GM12878 (cell line): ENCODE measurements at regions not wholly inside any gene's neighbourhood (a gene's known extent, or its start where the extent isn't known, plus 50 kb on each side); places are given as distances from the start of the nearest gene placed in this dataset.

Source experiments
- CREB1 ChIP-seq: IDR thresholded peaks from 2 replicates; pipeline ENCODE4 v1.6.1; 2012; ENCODE audit warnings: low read depth, mild to moderate bottlenecking, inconsistent platforms
- HDAC6 ChIP-seq: fragments of 200-600 bp; sonication (generic); IDR thresholded peaks from one replicate; pipeline ENCODE4 v1.8.0; 2017; ENCODE audit warnings: antibody characterized with exemption; ENCODE audit not compliant: unreplicated experiment
- PAX8 ChIP-seq: fragments of 450-650 bp; IDR thresholded peaks from 2 replicates; pipeline ENCODE4 v1.6.1; 2017; ENCODE audit warnings: mild to moderate bottlenecking, moderate library complexity
- PBX3 ChIP-seq: IDR thresholded peaks from 2 replicates; pipeline ENCODE4 v1.6.1; 2011; ENCODE audit warnings: mild to moderate bottlenecking, low read depth, low read length, moderate library complexity; ENCODE audit not compliant: insufficient replicate concordance
- SPI1 ChIP-seq: IDR thresholded peaks from 2 replicates; pipeline ENCODE4 v1.6.1; 2011; ENCODE audit warnings: low read depth, mild to moderate bottlenecking, low read length, moderate library complexity, borderline replicate concordance; ENCODE audit not compliant: insufficient read depth
- TCF3 ChIP-seq: IDR thresholded peaks from 2 replicates; pipeline ENCODE4 v1.6.1; 2012; ENCODE audit warnings: low read depth, mild to moderate bottlenecking, low read length, borderline replicate concordance; ENCODE audit not compliant: insufficient read depth
- USF1 ChIP-seq: IDR thresholded peaks from 2 replicates; pipeline ENCODE4 v1.6.1; 2011; ENCODE audit warnings: borderline replicate concordance, low read depth, mild to moderate bottlenecking, moderate library complexity, mixed read lengths, low read length; ENCODE audit not compliant: insufficient read depth; ENCODE audit errors: extremely low read length
- YBX1 ChIP-seq: fragments of 450-650 bp; IDR thresholded peaks from 2 replicates; pipeline ENCODE4 v1.6.1; 2016; ENCODE audit warnings: antibody characterized with exemption
- ZSCAN29 ChIP-seq: fragments of 450-650 bp; IDR thresholded peaks from 2 replicates; pipeline ENCODE4 v1.6.1; 2017; ENCODE audit warnings: mild to moderate bottlenecking, moderate library complexity
- TF ChIP-seq, protein P1 (sequence below): IDR thresholded peaks from 2 replicates; pipeline ENCODE4 v1.6.1; 2012; ENCODE audit warnings: improper control_type of control experiment, low read depth, low read length; ENCODE audit not compliant: insufficient replicate concordance
- TF ChIP-seq, protein P2 (sequence below): fragments of 450-650 bp; formaldehyde crosslinking; IDR thresholded peaks from 2 replicates; pipeline ENCODE4 v1.5.0; 2022; ENCODE audit warnings: mild to moderate bottlenecking, missing genetic modification characterization

DNA sequence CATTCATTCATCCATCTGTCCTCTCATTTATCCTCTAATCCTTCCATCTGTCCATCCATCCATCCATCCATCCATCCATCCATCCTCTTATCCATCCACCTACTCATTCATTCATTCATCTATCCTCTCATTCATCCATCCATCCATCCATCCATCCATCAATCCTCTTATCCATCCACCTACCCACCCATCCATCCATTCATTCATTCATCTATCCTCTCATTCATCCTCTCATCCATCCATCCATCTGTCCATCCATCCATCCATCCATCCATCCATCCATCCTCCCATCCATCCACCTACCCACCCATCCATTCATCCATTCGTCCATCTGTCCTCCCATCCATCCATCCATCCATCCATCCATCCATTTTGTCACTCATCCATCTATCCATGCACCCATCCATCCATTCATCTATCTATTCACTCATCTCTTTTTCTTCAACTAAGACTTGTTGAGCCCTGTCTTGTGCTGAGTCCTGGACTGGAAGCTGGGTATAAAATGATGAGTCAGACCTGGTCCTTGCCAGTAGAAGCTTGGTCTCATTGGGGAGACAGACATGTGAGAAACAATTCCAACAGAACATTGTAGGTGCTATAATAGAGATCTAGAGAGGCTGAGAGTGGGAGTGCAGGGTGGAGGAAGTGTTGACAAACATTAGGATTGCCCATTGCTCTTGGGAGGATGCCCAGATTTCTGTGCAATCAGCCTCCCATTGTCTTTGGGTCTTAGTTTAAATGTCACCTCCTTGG, 55.0 kb upstream of the IER5L start (continued):
- TF ChIP-seq, protein P1, sequence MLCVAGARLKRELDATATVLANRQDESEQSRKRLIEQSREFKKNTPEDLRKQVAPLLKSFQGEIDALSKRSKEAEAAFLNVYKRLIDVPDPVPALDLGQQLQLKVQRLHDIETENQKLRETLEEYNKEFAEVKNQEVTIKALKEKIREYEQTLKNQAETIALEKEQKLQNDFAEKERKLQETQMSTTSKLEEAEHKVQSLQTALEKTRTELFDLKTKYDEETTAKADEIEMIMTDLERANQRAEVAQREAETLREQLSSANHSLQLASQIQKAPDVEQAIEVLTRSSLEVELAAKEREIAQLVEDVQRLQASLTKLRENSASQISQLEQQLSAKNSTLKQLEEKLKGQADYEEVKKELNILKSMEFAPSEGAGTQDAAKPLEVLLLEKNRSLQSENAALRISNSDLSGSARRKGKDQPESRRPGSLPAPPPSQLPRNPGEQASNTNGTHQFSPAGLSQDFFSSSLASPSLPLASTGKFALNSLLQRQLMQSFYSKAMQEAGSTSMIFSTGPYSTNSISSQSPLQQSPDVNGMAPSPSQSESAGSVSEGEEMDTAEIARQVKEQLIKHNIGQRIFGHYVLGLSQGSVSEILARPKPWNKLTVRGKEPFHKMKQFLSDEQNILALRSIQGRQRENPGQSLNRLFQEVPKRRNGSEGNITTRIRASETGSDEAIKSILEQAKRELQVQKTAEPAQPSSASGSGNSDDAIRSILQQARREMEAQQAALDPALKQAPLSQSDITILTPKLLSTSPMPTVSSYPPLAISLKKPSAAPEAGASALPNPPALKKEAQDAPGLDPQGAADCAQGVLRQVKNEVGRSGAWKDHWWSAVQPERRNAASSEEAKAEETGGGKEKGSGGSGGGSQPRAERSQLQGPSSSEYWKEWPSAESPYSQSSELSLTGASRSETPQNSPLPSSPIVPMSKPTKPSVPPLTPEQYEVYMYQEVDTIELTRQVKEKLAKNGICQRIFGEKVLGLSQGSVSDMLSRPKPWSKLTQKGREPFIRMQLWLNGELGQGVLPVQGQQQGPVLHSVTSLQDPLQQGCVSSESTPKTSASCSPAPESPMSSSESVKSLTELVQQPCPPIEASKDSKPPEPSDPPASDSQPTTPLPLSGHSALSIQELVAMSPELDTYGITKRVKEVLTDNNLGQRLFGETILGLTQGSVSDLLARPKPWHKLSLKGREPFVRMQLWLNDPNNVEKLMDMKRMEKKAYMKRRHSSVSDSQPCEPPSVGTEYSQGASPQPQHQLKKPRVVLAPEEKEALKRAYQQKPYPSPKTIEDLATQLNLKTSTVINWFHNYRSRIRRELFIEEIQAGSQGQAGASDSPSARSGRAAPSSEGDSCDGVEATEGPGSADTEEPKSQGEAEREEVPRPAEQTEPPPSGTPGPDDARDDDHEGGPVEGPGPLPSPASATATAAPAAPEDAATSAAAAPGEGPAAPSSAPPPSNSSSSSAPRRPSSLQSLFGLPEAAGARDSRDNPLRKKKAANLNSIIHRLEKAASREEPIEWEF = no peak
- TF ChIP-seq TCF3 (no peak), CREB1 (no peak), ZSCAN29 (no peak), PBX3 (no peak), PAX8 (no peak), HDAC6 (no peak), YBX1 (no peak), USF1 (no peak), SPI1 (no peak)
- TF ChIP-seq, protein P2, sequence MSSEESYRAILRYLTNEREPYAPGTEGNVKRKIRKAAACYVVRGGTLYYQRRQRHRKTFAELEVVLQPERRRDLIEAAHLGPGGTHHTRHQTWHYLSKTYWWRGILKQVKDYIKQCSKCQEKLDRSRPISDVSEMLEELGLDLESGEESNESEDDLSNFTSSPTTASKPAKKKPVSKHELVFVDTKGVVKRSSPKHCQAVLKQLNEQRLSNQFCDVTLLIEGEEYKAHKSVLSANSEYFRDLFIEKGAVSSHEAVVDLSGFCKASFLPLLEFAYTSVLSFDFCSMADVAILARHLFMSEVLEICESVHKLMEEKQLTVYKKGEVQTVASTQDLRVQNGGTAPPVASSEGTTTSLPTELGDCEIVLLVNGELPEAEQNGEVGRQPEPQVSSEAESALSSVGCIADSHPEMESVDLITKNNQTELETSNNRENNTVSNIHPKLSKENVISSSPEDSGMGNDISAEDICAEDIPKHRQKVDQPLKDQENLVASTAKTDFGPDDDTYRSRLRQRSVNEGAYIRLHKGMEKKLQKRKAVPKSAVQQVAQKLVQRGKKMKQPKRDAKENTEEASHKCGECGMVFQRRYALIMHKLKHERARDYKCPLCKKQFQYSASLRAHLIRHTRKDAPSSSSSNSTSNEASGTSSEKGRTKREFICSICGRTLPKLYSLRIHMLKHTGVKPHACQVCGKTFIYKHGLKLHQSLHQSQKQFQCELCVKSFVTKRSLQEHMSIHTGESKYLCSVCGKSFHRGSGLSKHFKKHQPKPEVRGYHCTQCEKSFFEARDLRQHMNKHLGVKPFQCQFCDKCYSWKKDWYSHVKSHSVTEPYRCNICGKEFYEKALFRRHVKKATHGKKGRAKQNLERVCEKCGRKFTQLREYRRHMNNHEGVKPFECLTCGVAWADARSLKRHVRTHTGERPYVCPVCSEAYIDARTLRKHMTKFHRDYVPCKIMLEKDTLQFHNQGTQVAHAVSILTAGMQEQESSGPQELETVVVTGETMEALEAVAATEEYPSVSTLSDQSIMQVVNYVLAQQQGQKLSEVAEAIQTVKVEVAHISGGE = no peak
